ENCODE measurements at regions not wholly inside any gene's neighbourhood (a gene's known extent, or its start where the extent isn't known, plus 50 kb on each side); places are given as distances from the start of the nearest gene placed in this dataset.

- Histone ChIP-seq H3K4me3 (ENCODE audit: low read length) (peak overlapping the region; percentile 37), H3K9ac (ENCODE audit: low read length) (peak overlapping the region; percentile 50), H3K27me3 (ENCODE audit: insufficient read depth, low read depth, low read length) (no peaks in the 10 kb centered on the region), H3K36me3 (ENCODE audit: insufficient read depth, low read length) (no peaks in the 10 kb centered on the region), H3F3A (ENCODE audit: insufficient read depth, low read length, poor library complexity, severe bottlenecking) (peaks cover 11% of the 10 kb centered on the region), H3K79me2 (replicated peaks; ENCODE audit: insufficient read depth, low read length) (no peaks in the 10 kb centered on the region), H3K9me2 (ENCODE audit: insufficient read depth, low read length) (no peaks in the 10 kb centered on the region), H4K20me1 (ENCODE audit: insufficient read depth) (no peaks in the 10 kb centered on the region), H3K9me3 (ENCODE audit: low read length) (no peaks in the 10 kb centered on the region), H2AFZ (ENCODE audit: low read depth, low read length) (no peak overlapping the region), H3K4me2 (ENCODE audit: low read length) (no peak overlapping the region), H3K27ac (ENCODE audit: low read length) (peak overlapping the region; percentile 94)
- TF ChIP-seq POLR2AphosphoS5 (IDR thresholded peaks at IDR 0.05): no peak
- TF ChIP-seq EP300 (conservative IDR thresholded peaks at IDR 0.05; ENCODE audit: poor library complexity, severe bottlenecking): no peak
- no peak for TF ChIP-seq MXI1 (conservative IDR thresholded peaks at IDR 0.05; ENCODE audit: poor library complexity, severe bottlenecking)
- TF ChIP-seq RAD21 (conservative IDR thresholded peaks at IDR 0.05): no peak
- TF ChIP-seq REST (IDR thresholded peaks at IDR 0.05; ENCODE audit: borderline replicate concordance): no peak
- no peak for TF ChIP-seq TAF1 (IDR thresholded peaks at IDR 0.05; ENCODE audit: low read depth)
- TF ChIP-seq SMC3 (conservative IDR thresholded peaks at IDR 0.05; ENCODE audit: poor library complexity): no peak
- TF ChIP-seq CTCF (IDR thresholded peaks at IDR 0.05; ENCODE audit: poor library complexity, severe bottlenecking): no peak
- TF ChIP-seq EZH2 (IDR thresholded peaks at IDR 0.05; ENCODE audit: borderline replicate concordance, insufficient read depth, low read length, poor library complexity, severe bottlenecking): no peak
Measured at GRCh38 chr6:19368511-19368910, 468.7 kb upstream of the ID4 start.

GRCh38 chr6:19369785-19370184, 467.4 kb upstream of the ID4 start:
- Histone ChIP-seq H3K79me2 (replicated peaks; ENCODE audit: insufficient read depth, low read length) (no peaks in the 10 kb centered on the region), H3K9me2 (ENCODE audit: insufficient read depth, low read length) (no peaks in the 10 kb centered on the region), H3K9me3 (ENCODE audit: low read length) (no peaks in the 10 kb centered on the region), H3K36me3 (ENCODE audit: insufficient read depth, low read length) (no peaks in the 10 kb centered on the region), H3K9ac (ENCODE audit: low read length) (peak overlapping the region; percentile 50), H3K4me3 (ENCODE audit: low read length) (peak overlapping the region; percentile 37), H2AFZ (ENCODE audit: low read depth, low read length) (no peak overlapping the region), H3K4me2 (ENCODE audit: low read length) (peak overlapping the region; percentile 66), H3K27ac (ENCODE audit: low read length) (peak overlapping the region; percentile 94), H4K20me1 (ENCODE audit: insufficient read depth) (no peaks in the 10 kb centered on the region), H3K27me3 (ENCODE audit: insufficient read depth, low read depth, low read length) (no peaks in the 10 kb centered on the region), H3F3A (ENCODE audit: insufficient read depth, low read length, poor library complexity, severe bottlenecking) (peaks cover 11% of the 10 kb centered on the region)
- TF ChIP-seq RAD21 (conservative IDR thresholded peaks at IDR 0.05) (peak; percentile 61), POLR2AphosphoS5 (IDR thresholded peaks at IDR 0.05) (peak; percentile 91), TAF1 (IDR thresholded peaks at IDR 0.05; ENCODE audit: low read depth) (no peak), REST (IDR thresholded peaks at IDR 0.05; ENCODE audit: borderline replicate concordance) (peak; percentile 78), EZH2 (IDR thresholded peaks at IDR 0.05; ENCODE audit: borderline replicate concordance, insufficient read depth, low read length, poor library complexity, severe bottlenecking) (no peak), SMC3 (conservative IDR thresholded peaks at IDR 0.05; ENCODE audit: poor library complexity) (peak; percentile 61), MXI1 (conservative IDR thresholded peaks at IDR 0.05; ENCODE audit: poor library complexity, severe bottlenecking) (peak; percentile 53), EP300 (conservative IDR thresholded peaks at IDR 0.05; ENCODE audit: poor library complexity, severe bottlenecking) (peak; percentile 92)
